ENCODE measurements at regions not wholly inside any gene's neighbourhood (a gene's known extent, or its start where the extent isn't known, plus 50 kb on each side); places are given as distances from the start of the nearest gene placed in this dataset.
A peak's percentile ranks its signal among the peaks of the same experiment; 100 is the strongest.

GRCh38 chr4:136355970-136356369, 1176.3 kb downstream of the PCDH18 start:
- DNase-seq: peak; percentile 37 to 67

DNA sequence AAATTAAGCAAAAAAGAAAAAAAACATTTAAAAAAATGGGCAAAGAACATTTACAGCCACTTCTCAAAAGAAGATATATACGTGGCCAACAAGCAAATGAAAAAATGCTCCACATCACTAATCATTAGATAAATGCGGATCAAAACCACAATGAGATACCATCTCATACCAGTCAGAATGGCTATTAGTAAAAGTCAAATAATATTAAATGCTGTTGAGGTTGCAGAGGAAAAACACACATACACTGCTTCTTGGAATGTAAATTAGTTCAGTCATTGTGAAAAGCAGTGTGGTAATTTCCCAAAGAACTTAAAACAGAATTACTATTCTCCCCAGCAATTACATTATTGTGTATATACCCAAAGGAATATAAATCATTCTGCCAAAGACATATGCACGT, 1189.0 kb downstream of the PCDH18 start:
- DNase-seq: no peak

GRCh38 chr4:136342666-136343065, 1189.6 kb downstream of the PCDH18 start:
- DNase-seq: no peak

DNA sequence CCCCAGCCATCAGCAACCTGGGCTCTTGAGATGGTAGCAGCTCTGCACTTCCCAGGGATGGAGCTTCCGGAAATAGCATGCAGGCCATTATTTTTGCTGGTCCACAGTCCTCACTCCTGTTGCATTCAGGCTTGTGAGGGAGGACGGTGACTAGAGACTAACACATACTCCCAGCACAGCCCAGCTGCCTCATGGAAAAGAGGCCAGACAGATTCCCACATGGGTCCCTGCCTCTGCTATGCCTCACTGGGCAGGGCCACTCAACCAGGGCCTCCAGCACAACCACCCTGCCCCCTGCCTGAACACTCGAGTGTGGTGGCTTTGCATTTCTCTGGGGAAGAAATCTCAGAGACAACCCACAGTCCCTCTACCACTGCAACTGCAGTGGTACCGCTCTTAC, 1195.1 kb downstream of the PCDH18 start:
- no peak for DNase-seq

GRCh38 chr4:136336479-136336878, 1195.8 kb downstream of the PCDH18 start:
- no peak for DNase-seq

DNA sequence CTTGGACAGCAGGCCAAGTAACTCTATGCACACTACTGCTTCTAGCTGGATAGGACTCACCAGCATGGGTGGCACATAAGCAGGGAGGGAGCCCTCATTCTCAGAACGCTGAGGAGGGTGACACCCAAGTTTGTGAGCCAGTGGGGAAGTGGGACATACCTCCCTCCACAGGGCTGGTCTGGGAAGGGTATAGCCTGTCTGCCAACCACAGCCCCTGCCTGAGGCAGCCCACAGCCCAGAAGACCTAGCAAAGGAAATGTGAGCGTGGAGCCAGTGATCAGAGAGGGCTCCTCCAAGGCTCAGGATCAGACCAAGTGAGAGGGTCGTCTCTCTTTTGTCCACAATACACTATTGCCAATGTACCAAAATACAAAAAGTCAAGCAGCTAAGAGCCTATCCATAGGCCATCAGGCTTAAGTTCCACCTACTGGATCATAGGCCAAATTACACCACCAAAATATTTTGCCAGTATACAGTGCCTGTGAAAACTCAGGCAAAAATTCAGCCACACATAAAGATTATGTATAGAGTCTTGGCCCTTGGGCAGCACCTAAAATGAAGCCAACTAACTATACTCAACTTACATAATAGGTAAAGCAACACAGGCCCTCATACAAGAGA, 1203.1 kb downstream of the PCDH18 start:
- no peak for DNase-seq

DNA sequence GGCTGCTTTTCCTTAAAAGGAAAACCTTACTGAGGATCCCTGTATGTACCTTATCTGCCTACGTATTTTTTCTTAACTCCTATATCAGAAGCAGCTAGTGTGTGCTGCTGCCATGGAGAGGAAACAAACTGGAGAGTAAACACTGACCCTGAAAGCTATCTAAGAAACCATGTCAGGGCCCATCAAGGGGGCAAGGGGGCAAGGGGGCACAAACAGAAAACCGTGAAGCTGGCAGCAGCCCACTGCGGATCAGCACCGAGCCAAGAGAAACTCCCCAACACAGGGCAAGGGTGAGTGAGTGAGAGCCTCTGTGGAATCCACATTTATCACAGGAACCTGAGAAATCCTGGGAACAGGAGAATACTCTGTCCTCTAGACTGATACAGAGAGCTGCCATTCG, 1204.2 kb downstream of the PCDH18 start:
- no peak for DNase-seq

DNA sequence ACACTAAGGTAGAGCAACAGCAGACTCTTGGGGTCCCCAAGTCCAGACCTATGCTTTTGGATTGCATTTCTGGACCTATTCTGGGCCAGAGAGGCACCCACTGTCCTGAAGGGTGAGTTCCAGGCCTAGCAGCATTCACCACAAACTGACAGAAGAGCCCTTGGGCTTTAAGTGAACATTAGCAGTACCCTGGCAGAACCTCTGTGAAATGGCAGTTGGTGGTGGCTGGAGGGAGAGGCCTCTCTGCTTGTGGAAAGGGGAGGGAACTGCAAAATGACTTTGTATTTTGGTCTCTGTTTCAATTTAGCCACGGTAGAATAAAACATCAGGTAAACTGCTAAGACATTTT, 1211.9 kb downstream of the PCDH18 start:
- DNase-seq: no peak

DNA sequence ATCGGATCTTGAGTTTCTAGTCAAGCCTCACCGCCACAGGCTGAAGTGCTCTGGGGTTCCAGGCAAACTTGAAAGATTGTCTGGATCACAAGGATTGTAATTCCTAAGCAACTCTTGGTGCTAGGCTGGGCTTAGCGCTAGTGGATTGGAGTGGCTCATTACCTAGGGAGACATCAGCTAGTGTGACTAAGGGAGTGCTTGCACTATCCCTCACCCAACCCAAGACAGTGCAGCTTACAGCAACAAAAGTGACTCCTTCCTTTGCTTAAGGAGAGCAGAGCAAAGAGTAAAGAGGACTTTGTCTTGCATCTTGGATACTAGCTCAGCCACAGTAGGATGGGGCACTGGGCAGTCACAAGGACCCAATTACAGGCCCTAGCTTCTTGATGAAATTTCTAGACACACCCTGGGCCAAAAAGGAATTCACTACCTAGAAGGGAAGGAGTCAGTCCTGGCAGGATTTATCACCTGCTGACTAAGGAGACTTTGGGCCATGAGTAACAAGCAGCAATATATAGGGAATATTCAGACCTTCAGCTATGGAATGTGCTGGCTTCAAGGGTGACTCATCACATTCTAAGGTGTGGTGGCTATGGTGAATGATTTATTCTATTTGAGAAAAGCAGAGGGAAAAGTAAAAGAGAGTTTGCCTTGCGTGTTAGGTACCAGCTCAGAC, 1212.4 kb downstream of the PCDH18 start:
- DNase-seq: no peak

- no peak for DNase-seq
These were observed 1215.3 kb downstream of the PCDH18 start for GRCh38 chr4:136316961-136317360.

DNA sequence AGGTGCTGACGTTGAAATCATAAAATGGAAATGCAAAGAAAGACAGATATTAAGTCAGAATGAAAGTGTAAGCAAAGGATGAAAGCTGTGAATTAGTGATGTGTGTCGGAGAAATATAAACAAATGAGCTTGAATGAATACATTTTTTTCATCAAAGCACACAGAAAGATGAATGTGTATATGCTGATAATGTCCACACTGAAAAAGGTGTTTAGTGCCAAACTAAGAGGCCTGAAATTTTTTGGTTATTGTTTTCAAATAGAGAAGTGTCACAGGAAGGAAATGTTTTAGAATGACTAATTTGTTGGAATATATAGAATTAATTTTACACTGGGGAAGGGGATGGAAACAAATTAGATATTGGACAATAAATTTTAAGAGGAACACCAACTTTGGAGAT, 1217.6 kb downstream of the PCDH18 start:
- no peak for DNase-seq

- DNase-seq: no peak
These were observed 1220.5 kb downstream of the PCDH18 start for GRCh38 chr4:136311774-136312173.

DNA sequence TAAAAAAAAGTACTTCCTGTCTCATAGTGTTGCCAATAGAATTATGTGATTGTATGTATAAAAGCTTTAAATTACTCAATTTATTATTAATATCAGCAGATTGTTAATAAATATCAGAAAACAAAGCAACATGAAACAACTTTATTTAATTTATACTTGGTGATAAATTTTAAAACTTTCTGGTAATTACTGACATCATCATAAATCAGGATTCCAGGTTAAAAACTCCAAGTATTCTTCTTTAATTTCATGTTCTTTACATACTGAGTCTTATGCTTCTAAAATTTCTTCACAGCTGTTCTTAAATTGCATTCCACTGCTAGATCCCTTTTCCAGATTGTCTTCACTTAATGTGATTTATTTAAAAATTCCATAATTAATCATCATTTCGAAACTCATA, 1224.5 kb downstream of the PCDH18 start:
- no peak for DNase-seq

GRCh38 chr4:136306361-136306760, 1225.9 kb downstream of the PCDH18 start:
- no peak for DNase-seq

- no peak for DNase-seq
These were observed 1229.7 kb downstream of the PCDH18 start for GRCh38 chr4:136302566-136302965.

DNA sequence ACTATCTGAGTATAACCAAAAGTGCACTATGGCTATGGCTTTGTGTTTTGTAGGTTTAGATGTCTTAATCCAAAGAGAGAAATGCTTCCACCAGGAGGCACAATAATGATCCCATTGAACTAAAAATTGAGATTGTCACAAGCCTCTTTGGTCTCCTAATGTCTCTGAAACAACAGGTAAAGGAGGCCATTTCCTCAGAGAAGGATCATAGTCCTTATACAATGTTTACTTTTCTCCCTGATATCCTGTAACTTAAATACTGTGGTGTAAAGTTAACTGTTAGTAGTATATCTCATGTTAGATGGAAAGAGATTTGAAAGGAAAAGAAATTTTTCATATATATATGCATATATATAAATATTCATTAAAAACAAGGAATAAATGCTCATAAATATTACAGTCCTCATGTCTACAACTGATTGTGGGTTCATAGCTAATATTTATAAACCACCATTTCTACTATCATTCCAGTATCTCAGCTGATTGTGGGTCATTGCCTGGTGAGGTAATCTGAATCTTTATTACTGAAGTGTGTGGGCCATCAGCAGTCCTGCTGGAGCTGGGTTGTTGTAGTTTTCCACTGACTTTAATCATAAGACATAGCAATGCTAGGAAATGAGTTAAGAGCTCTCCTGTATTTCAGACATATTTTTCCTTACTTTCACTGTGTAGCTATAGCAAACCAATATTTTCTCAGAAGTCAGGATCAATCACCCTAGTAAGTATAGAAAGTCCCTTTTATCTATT, 1230.4 kb downstream of the PCDH18 start:
- DNase-seq: no peak

- DNase-seq: no peak
These were observed 1248.3 kb downstream of the PCDH18 start for GRCh38 chr4:136283977-136284376.

GRCh38 chr4:136281889-136282288, 1250.4 kb downstream of the PCDH18 start:
- DNase-seq: no peak

GRCh38 chr4:136281307-136281706, 1251.0 kb downstream of the PCDH18 start:
- no peak for DNase-seq

DNA sequence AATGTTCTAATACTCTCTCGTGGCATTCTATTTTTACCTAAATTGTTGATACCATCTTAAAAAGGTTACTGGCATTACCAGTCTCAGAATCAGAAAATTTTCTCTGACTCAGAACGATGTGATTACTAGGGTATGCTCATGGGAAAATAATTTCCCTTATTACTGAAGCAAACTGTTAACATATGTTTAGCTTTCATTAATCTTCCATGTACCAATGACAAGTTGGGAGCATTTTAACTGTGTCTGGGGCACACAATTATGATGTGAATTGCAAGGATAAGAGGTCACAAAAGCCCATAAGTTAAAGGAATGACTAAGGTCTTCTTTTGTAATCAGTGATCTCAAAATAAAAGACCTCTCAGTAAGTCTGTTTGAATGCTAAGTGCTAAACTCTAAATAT, 1254.6 kb downstream of the PCDH18 start:
- DNase-seq: peak in 1 of 2 experiments; percentile 1

DNA sequence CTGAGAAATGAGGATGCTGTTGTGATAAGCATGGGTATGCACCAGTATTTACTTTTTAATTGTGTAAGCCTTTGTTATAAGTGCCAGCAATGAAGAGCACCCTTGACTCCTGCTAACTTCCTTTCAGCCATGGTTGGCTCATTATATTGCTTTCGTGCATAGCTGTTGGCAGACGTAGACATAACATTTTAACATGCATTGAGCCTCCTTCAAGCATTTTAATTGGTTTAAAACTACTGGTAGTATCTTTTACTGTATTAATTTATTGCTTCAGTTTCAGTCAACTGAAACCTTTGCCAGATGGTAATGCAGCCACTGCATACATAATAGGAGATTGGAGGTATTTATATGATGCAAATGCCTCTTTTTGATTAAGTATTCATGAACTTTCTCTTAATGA, 1285.4 kb downstream of the PCDH18 start:
- peak; percentile 53 to 79 for DNase-seq

DNA sequence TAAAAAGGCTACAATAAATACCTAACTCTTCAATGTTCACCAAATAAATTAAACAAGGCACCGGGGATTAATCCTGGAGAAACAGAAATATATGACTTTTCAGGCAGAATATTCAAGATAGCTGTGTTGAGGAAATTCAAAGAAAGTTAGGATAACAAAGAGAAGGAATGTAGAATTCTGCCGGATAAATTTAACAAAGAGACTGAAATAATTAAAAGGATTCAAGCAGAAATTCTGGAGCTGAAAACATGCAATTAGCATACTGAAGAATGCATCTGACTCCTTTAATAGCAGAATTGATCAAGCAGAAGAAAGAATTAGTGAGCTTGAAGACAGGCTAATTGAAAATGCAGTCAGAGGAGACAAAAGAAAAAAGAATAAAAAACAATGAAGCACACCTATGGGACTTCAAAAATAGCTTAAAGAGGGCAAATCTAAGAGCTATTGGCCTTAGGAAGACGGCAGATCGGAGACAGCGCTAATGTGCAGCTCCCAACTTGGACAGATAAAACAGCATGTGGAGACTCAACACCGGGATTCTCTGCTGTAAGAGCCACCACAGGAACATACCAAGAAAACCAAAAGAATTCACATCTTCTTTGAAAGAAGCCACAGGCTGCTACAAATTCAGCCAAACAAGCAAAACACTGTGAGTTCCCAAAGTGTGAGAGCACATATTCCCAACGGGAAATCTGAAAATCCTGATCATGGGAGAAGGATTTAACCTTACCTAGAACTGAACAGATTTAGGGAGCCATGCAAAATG, 1290.9 kb downstream of the PCDH18 start:
- DNase-seq: no peak

- DNase-seq: no peak
These were observed 1305.0 kb downstream of the PCDH18 start for GRCh38 chr4:136227315-136227714.

Data from NCI-H524 (cell line).